GM23338 (cell line): ENCODE measurements at regions not wholly inside any gene's neighbourhood (a gene's known extent, or its start where the extent isn't known, plus 50 kb on each side); places are given as distances from the start of the nearest gene placed in this dataset.

Source experiments
- ATAC-seq: fragments of 200-7000 bp; cut with Tn5 transposase; 3 replicates; pipeline ENCODE4 v1.9.1; 2020
- DNase-seq: peaks from one replicate; pipeline ENCODE4 v3.0.0-alpha.2; 2015; ENCODE audit warnings: low spot score
- H2AFZ ChIP-seq: fragments of 200-600 bp; sonication (generic); 2 replicates; pipeline ENCODE4 v1.8.0; 2016; ENCODE audit warnings: antibody characterized with exemption, mild to moderate bottlenecking, moderate library complexity
- H3F3A ChIP-seq: fragments of 200-600 bp; sonication (generic); replicated peaks from 2 replicates; pipeline ENCODE4 v1.8.0; 2017; ENCODE audit warnings: antibody characterized with exemption, mixed run types, low read depth
- H3K27ac ChIP-seq: fragments of 200-600 bp; sonication (generic); 2 replicates; pipeline ENCODE4 v1.6.1; 2016; ENCODE audit warnings: low read depth
- H3K27me3 ChIP-seq: fragments of 200-600 bp; sonication (generic); 2 replicates; pipeline ENCODE4 v1.8.0; 2016; ENCODE audit warnings: mild to moderate bottlenecking, mixed run types, moderate library complexity; ENCODE audit not compliant: insufficient read depth
- H3K36me3 ChIP-seq: fragments of 200-600 bp; sonication (generic); 2 replicates; pipeline ENCODE4 v1.8.0; 2016; ENCODE audit warnings: mild to moderate bottlenecking; ENCODE audit not compliant: insufficient read depth
- H3K4me1 ChIP-seq: fragments of 200-600 bp; sonication (generic); 2 replicates; pipeline ENCODE4 v1.8.0; 2016; ENCODE audit warnings: mild to moderate bottlenecking, moderate library complexity; ENCODE audit not compliant: insufficient read depth
- H3K4me2 ChIP-seq: fragments of 200-600 bp; sonication (generic); 2 replicates; pipeline ENCODE4 v1.7.1; 2017; ENCODE audit warnings: mixed run types
- H3K4me3 ChIP-seq: fragments of 200-600 bp; sonication (generic); 2 replicates; pipeline ENCODE4 v1.6.1; 2016; ENCODE audit warnings: mixed run types
- H3K79me2 ChIP-seq: fragments of 200-600 bp; sonication (generic); replicated peaks from 2 replicates; pipeline ENCODE4 v1.8.0; 2017; ENCODE audit warnings: mild to moderate bottlenecking; ENCODE audit not compliant: insufficient read depth
- H3K9me2 ChIP-seq: fragments of 200-600 bp; sonication (generic); 2 replicates; pipeline ENCODE4 v1.8.0; 2017; ENCODE audit not compliant: insufficient read depth
- H4K20me1 ChIP-seq: fragments of 200-600 bp; sonication (generic); replicated peaks from 2 replicates; pipeline ENCODE4 v1.8.0; 2017; ENCODE audit warnings: mild to moderate bottlenecking; ENCODE audit not compliant: insufficient read depth
- H3K27ac Mint-ChIP-seq: 2 replicates; pipeline ENCODE4 v1.8.0; 2020; ENCODE audit warnings: inconsistent platforms, mild to moderate bottlenecking, moderate library complexity, mixed read lengths
- H3K27me3 Mint-ChIP-seq: 3 replicates; pipeline ENCODE4 v1.8.0; 2022; ENCODE audit warnings: low read depth, mild to moderate bottlenecking, moderate library complexity, mixed read lengths, inconsistent platforms; ENCODE audit not compliant: insufficient read depth, poor library complexity
- H3K36me3 Mint-ChIP-seq: 3 replicates; pipeline ENCODE4 v1.8.0; 2021; ENCODE audit warnings: low read depth, mild to moderate bottlenecking, inconsistent platforms, moderate library complexity, mixed read lengths
- H3K4me1 Mint-ChIP-seq: 3 replicates; pipeline ENCODE4 v1.8.0; 2020; ENCODE audit warnings: mild to moderate bottlenecking, inconsistent platforms, mixed read lengths
- H3K4me3 Mint-ChIP-seq: 3 replicates; pipeline ENCODE4 v1.8.0; 2021; ENCODE audit warnings: moderate library complexity, mild to moderate bottlenecking, inconsistent platforms, mixed read lengths
- H3K9me3 Mint-ChIP-seq: 3 replicates; pipeline ENCODE4 v1.8.0; 2020; ENCODE audit warnings: moderate library complexity, mild to moderate bottlenecking, inconsistent platforms, mixed read lengths
- CREB1 ChIP-seq: fragments of 250-450 bp; sonication (Bioruptor Pico); IDR thresholded peaks from 2 replicates; pipeline ENCODE4 v1.5.0; 2020; ENCODE audit warnings: low read depth, mild to moderate bottlenecking, moderate library complexity
- EZH2 ChIP-seq: fragments of 200-600 bp; sonication (generic); IDR thresholded peaks from one replicate; pipeline ENCODE4 v1.8.0; 2017; ENCODE audit warnings: antibody characterized with exemption, mild to moderate bottlenecking, low read depth; ENCODE audit not compliant: unreplicated experiment
- EZH2phosphoT487 ChIP-seq: fragments of 200-600 bp; sonication (generic); IDR thresholded peaks from one replicate; pipeline ENCODE4 v1.8.1; 2018; ENCODE audit warnings: antibody characterized with exemption; ENCODE audit not compliant: unreplicated experiment
- JUNB ChIP-seq: IDR thresholded peaks from one replicate; pipeline ENCODE4 v1.6.1; 2016; ENCODE audit warnings: antibody characterized with exemption; ENCODE audit not compliant: unreplicated experiment
- NANOG ChIP-seq: IDR thresholded peaks from 2 replicates; pipeline ENCODE4 v1.6.1; 2016; ENCODE audit warnings: antibody characterized with exemption, borderline replicate concordance
- POLR2AphosphoS5 ChIP-seq: IDR thresholded peaks from 2 replicates; pipeline ENCODE4 v1.6.1; 2016; ENCODE audit warnings: antibody characterized with exemption, low read depth
- STAT1 ChIP-seq: IDR thresholded peaks from one replicate; pipeline ENCODE4 v1.6.1; 2016; ENCODE audit warnings: antibody characterized with exemption; ENCODE audit not compliant: unreplicated experiment
- ZNF114 ChIP-seq: fragments of 250-450 bp; sonication (Bioruptor Pico); IDR thresholded peaks from 2 replicates; pipeline ENCODE4 v1.5.0; 2020; ENCODE audit warnings: mild to moderate bottlenecking, moderate library complexity
- ZNF331 ChIP-seq: fragments of 250-450 bp; sonication (Bioruptor Pico); IDR thresholded peaks from 2 replicates; pipeline ENCODE4 v1.5.0; 2020; ENCODE audit warnings: low read depth, mild to moderate bottlenecking, moderate library complexity
- TF ChIP-seq, protein P1 (sequence below), 2 experiments: fragments of 200-600 bp in 1 of 2; sonication (generic) in 1 of 2; conservative IDR thresholded peaks; 2 replicates each; pipeline versions ENCODE4 v1.5.1 to v1.6.1; 2016 to 2017; ENCODE audit warnings: antibody characterized with exemption in 2 of 2, low read depth in 2 of 2, mild to moderate bottlenecking in 2 of 2, moderate library complexity in 1 of 2
- TF ChIP-seq, protein P2 (sequence below): IDR thresholded peaks from one replicate; pipeline ENCODE4 v1.6.1; 2018; ENCODE audit warnings: antibody characterized with exemption; ENCODE audit not compliant: unreplicated experiment
- TF ChIP-seq, protein P3 (sequence below): IDR thresholded peaks from 2 replicates; pipeline ENCODE4 v1.6.1; 2016; ENCODE audit warnings: antibody characterized with exemption

DNA sequence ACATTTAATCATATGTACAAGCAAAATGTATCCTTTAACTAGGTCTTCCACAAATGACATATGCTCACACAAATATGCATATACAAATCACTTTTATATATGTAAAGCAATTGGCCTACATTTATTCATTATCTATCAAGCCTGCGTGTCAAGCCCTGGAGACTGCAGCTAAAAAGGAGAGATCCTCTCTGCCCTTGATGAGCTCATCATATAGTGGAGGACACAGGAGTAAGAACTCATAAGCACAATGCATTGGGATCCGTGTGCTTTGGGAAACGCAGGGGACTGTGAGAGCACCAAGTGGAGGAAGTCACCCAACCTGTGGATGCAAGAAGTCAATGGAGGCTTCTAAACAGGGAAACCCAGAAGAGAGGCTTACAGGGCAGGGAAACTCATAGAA lies 735.7 kb downstream of the BCL11B start (continued):
- TF ChIP-seq, protein P1, sequence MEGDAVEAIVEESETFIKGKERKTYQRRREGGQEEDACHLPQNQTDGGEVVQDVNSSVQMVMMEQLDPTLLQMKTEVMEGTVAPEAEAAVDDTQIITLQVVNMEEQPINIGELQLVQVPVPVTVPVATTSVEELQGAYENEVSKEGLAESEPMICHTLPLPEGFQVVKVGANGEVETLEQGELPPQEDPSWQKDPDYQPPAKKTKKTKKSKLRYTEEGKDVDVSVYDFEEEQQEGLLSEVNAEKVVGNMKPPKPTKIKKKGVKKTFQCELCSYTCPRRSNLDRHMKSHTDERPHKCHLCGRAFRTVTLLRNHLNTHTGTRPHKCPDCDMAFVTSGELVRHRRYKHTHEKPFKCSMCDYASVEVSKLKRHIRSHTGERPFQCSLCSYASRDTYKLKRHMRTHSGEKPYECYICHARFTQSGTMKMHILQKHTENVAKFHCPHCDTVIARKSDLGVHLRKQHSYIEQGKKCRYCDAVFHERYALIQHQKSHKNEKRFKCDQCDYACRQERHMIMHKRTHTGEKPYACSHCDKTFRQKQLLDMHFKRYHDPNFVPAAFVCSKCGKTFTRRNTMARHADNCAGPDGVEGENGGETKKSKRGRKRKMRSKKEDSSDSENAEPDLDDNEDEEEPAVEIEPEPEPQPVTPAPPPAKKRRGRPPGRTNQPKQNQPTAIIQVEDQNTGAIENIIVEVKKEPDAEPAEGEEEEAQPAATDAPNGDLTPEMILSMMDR (conservative IDR thresholded peaks at IDR 0.05; ENCODE audit: low read depth in 2 of 2), result no peak
- no peak for TF ChIP-seq CREB1 (CRISPR knock-in tag)
- TF ChIP-seq ZNF331 (CRISPR knock-in tag), result no peak
- no peak for TF ChIP-seq EZH2
- no peak for TF ChIP-seq NANOG
- TF ChIP-seq JUNB, result no peak
- TF ChIP-seq, protein P2, sequence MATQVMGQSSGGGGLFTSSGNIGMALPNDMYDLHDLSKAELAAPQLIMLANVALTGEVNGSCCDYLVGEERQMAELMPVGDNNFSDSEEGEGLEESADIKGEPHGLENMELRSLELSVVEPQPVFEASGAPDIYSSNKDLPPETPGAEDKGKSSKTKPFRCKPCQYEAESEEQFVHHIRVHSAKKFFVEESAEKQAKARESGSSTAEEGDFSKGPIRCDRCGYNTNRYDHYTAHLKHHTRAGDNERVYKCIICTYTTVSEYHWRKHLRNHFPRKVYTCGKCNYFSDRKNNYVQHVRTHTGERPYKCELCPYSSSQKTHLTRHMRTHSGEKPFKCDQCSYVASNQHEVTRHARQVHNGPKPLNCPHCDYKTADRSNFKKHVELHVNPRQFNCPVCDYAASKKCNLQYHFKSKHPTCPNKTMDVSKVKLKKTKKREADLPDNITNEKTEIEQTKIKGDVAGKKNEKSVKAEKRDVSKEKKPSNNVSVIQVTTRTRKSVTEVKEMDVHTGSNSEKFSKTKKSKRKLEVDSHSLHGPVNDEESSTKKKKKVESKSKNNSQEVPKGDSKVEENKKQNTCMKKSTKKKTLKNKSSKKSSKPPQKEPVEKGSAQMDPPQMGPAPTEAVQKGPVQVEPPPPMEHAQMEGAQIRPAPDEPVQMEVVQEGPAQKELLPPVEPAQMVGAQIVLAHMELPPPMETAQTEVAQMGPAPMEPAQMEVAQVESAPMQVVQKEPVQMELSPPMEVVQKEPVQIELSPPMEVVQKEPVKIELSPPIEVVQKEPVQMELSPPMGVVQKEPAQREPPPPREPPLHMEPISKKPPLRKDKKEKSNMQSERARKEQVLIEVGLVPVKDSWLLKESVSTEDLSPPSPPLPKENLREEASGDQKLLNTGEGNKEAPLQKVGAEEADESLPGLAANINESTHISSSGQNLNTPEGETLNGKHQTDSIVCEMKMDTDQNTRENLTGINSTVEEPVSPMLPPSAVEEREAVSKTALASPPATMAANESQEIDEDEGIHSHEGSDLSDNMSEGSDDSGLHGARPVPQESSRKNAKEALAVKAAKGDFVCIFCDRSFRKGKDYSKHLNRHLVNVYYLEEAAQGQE, result no peak
- TF ChIP-seq, protein P3, sequence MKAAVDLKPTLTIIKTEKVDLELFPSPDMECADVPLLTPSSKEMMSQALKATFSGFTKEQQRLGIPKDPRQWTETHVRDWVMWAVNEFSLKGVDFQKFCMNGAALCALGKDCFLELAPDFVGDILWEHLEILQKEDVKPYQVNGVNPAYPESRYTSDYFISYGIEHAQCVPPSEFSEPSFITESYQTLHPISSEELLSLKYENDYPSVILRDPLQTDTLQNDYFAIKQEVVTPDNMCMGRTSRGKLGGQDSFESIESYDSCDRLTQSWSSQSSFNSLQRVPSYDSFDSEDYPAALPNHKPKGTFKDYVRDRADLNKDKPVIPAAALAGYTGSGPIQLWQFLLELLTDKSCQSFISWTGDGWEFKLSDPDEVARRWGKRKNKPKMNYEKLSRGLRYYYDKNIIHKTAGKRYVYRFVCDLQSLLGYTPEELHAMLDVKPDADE, result no peak
- TF ChIP-seq POLR2AphosphoS5, result no peak

DNA sequence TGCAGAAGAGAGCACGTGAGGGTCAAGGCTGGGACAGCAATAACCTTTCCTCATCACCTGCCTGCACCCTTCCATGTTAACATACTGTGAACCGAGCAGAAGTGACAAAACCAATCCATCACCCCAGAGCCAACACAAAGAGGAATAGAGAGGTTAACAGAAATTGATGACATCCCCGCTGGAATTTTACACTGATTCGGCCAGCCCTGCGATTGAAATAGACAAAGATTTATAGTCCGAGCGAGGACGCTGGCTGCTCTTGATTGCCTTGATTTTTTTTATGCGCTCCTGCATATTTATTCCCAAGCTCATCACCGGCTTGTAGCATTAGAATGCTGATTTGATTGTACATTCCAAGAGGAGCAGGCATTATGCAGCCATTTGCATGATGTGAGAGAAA lies 729.7 kb downstream of the BCL11B start:
- Histone ChIP-seq H3K27me3 (no peaks in the 10 kb centered on the region), H4K20me1 (no peaks in the 10 kb centered on the region), H3K36me3 (no peaks in the 10 kb centered on the region), H3K79me2 (no peaks in the 10 kb centered on the region), H3K4me1 (no peaks in the 10 kb centered on the region), H2AFZ (no peak overlapping the region), H3F3A (no peaks in the 10 kb centered on the region), H3K4me2 (no peak overlapping the region), H3K4me3 (no peak overlapping the region), H3K9me2 (no peaks in the 10 kb centered on the region), H3K27ac (no peak overlapping the region)
- Mint-ChIP-seq H3K27ac (no peak overlapping the region), H3K9me3 (no peaks in the 10 kb centered on the region), H3K4me3 (no peak overlapping the region), H3K4me1 (no peaks in the 10 kb centered on the region; the same call in 2 of the 3 replicates), H3K27me3 (peaks cover 2% of the 10 kb centered on the region), H3K36me3 (no peaks in the 10 kb centered on the region)
- no peak for DNase-seq
- no peak for ATAC-seq
- TF ChIP-seq EZH2phosphoT487 (no peak), NANOG (no peak), STAT1 (no peak), CREB1 (CRISPR knock-in tag) (no peak), EZH2 (no peak), ZNF114 (CRISPR knock-in tag) (no peak), JUNB (no peak), POLR2AphosphoS5 (no peak)
- TF ChIP-seq, protein P3, result no peak
- TF ChIP-seq, protein P1 (conservative IDR thresholded peaks at IDR 0.05; ENCODE audit: low read depth in 2 of 2), result no peak
